NCI-H1694 treated with DMSO at 0.1 percent for 48 hours (cell line): ENCODE measurements at regions not wholly inside any gene's neighbourhood (a gene's known extent, or its start where the extent isn't known, plus 50 kb on each side); places are given as distances from the start of the nearest gene placed in this dataset.

Experiments
- DNase-seq: peaks from one replicate; lab custom pipeline; 2025; lab: John Stamatoyannopoulos, UW

GRCh38 chr3:127136024-127136600 is 56.8 kb upstream of the PRR23E start:
- DNase-seq, result no peak

- DNase-seq, result no peak
These were observed 56.2 kb upstream of the PRR23E start for GRCh38 chr3:127136706-127137105.

GRCh38 chr3:127137113-127137512 is 55.8 kb upstream of the PRR23E start:
- DNase-seq, result no peak

- DNase-seq, result no peak
These were observed 55.0 kb upstream of the PRR23E start for GRCh38 chr3:127137757-127138536.

- DNase-seq, result no peak
These were observed 53.1 kb upstream of the PRR23E start for GRCh38 chr3:127139601-127140500.

- DNase-seq, result no peak
These were observed 52.1 kb upstream of the PRR23E start for GRCh38 chr3:127140501-127141460.

GRCh38 chr3:127141921-127142730 is 50.8 kb upstream of the PRR23E start:
- DNase-seq, result peak; percentile 66
